Esophagus mucosa (tissue), 1 donor: ENCODE measurements at regions not wholly inside any gene's neighbourhood (a gene's known extent, or its start where the extent isn't known, plus 50 kb on each side); places are given as distances from the start of the nearest gene placed in this dataset.
"Not testable (repeated sequence)": the region's sequence is repeated elsewhere in the genome, so short reads cannot be mapped to it uniquely, and the experiment has no call there.

Source experiments
- ATAC-seq: fragments of 200-7000 bp; cut with Tn5 transposase; one replicate; pipeline ENCODE4 v1.9.1; 2020
- donor health status: DM: yes; HTN: yes; CAD: no.

GRCh38 chr9:90175865-90176264 is 466.8 kb downstream of the DIRAS2 start:
- no peak for ATAC-seq

- ATAC-seq, result no peak
Observed at GRCh38 chr9:90176901-90177300, 465.7 kb downstream of the DIRAS2 start.

GRCh38 chr9:90180381-90180780 is 462.2 kb downstream of the DIRAS2 start:
- no peak for ATAC-seq

GRCh38 chr9:90188656-90189055 is 454.0 kb downstream of the DIRAS2 start:
- ATAC-seq, result no peak

GRCh38 chr9:90189306-90189705 is 453.3 kb downstream of the DIRAS2 start:
- no peak for ATAC-seq

GRCh38 chr9:90192465-90192864 is 450.2 kb downstream of the DIRAS2 start:
- not testable (repeated sequence) for ATAC-seq

- ATAC-seq, result no peak
Observed at GRCh38 chr9:90198956-90199355, 443.7 kb downstream of the DIRAS2 start.

- ATAC-seq, result no peak
Observed at GRCh38 chr9:90201766-90202165, 440.9 kb downstream of the DIRAS2 start.

- ATAC-seq, result no peak
Observed at GRCh38 chr9:90204128-90204831, 438.3 kb downstream of the DIRAS2 start.

GRCh38 chr9:90213045-90213444 is 429.6 kb downstream of the DIRAS2 start:
- not testable (repeated sequence) for ATAC-seq

- ATAC-seq, result no peak
Observed at GRCh38 chr9:90219548-90220118, 423.0 kb downstream of the DIRAS2 start.

GRCh38 chr9:90221899-90222298 is 420.7 kb downstream of the DIRAS2 start:
- not testable (repeated sequence) for ATAC-seq

- ATAC-seq, result peak; percentile 31
Observed at GRCh38 chr9:90226839-90227338, 415.7 kb downstream of the DIRAS2 start.

- ATAC-seq, result not testable (repeated sequence)
Observed at GRCh38 chr9:90233081-90233480, 409.5 kb downstream of the DIRAS2 start.

GRCh38 chr9:90240541-90240940 is 402.1 kb downstream of the DIRAS2 start:
- no peak for ATAC-seq

- no peak for ATAC-seq
Observed at GRCh38 chr9:90245661-90246060, 397.0 kb downstream of the DIRAS2 start.

GRCh38 chr9:90249094-90249493 is 393.5 kb downstream of the DIRAS2 start:
- ATAC-seq, result no peak

- peak; percentile 63 for ATAC-seq
Observed at GRCh38 chr9:90251316-90251715, 391.3 kb downstream of the DIRAS2 start.

GRCh38 chr9:90256345-90256744 is 386.3 kb downstream of the DIRAS2 start:
- ATAC-seq, result no peak

GRCh38 chr9:90259311-90260246 is 383.0 kb downstream of the DIRAS2 start:
- ATAC-seq, result no peak

- ATAC-seq, result no peak
Observed at GRCh38 chr9:90261698-90262097, 380.9 kb downstream of the DIRAS2 start.

GRCh38 chr9:90268613-90269012 is 374.0 kb downstream of the DIRAS2 start:
- ATAC-seq, result no peak

GRCh38 chr9:90271707-90272106 is 370.9 kb downstream of the DIRAS2 start:
- no peak for ATAC-seq
